ENCODE measurements at regions not wholly inside any gene's neighbourhood (a gene's known extent, or its start where the extent isn't known, plus 50 kb on each side); places are given as distances from the start of the nearest gene placed in this dataset.

DNA sequence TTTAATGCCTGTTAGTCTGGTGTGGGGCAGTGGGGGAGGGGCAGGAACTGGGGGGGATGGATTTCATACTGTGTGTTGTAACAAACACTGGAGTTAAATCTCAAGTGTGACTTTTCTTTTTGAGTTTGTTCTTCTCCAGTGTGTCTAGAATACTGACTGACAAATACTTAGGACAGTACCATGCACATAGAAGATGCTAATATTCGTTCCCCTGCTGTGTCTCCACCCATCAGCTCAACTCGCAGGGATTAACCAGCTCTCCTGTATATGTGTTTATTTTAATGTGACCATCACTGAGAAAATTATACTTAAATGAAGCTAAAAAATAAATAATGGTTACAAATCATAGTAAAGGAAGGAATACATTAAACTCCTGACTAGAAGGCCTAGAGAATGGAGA, 150.9 kb upstream of the E2F8 start:
- Histone ChIP-seq H3K4me3 (no peak overlapping the region), H3K27me3 (no peaks in the 10 kb centered on the region), H3K4me1 (replicated peaks in 1 of 2) (no peaks in the 10 kb centered on the region), H3K36me3 (replicated peaks in 1 of 2) (no peaks in the 10 kb centered on the region), H3K27ac (peak overlapping the region in 1 of 5 donors; percentile 85), H3K9me3 (replicated peaks in 1 of 3) (no peaks in the 10 kb centered on the region)
- TF ChIP-seq, protein P1, sequence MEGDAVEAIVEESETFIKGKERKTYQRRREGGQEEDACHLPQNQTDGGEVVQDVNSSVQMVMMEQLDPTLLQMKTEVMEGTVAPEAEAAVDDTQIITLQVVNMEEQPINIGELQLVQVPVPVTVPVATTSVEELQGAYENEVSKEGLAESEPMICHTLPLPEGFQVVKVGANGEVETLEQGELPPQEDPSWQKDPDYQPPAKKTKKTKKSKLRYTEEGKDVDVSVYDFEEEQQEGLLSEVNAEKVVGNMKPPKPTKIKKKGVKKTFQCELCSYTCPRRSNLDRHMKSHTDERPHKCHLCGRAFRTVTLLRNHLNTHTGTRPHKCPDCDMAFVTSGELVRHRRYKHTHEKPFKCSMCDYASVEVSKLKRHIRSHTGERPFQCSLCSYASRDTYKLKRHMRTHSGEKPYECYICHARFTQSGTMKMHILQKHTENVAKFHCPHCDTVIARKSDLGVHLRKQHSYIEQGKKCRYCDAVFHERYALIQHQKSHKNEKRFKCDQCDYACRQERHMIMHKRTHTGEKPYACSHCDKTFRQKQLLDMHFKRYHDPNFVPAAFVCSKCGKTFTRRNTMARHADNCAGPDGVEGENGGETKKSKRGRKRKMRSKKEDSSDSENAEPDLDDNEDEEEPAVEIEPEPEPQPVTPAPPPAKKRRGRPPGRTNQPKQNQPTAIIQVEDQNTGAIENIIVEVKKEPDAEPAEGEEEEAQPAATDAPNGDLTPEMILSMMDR (IDR thresholded peaks at IDR 0.05) = no peak
- TF ChIP-seq POLR2A (IDR thresholded peaks at IDR 0.05) = no peak
- 78 to 89% (median 83%) methylated on average over 2 of the region's 2 CpGs for WGBS, 4 donors
- no peak for DNase-seq
- intact Hi-C loops (cut with DNase I) = no loop called here

DNA sequence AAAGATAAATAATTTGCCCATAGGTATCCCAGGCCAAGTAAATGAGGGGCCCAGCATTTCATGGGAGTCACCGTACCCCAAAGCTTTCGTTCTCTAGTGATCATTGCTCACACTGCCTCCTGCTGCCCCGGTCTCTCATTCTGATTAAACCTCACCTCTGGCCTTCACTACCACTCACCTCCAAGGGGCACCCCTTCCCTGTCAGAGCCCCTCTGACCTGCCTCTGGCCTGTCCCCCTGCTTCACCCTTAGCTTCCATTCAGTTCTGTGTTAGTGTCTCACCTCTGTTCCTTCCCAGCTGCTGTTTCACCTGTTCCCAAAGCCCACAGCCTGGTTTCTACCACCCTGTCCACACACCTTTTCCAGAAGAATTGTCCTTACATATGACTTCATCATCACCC, 150.3 kb upstream of the E2F8 start:
- WGBS, 4 donors = 62 to 81% (median 68%) methylated on average over 3 of the region's 3 CpGs
- H3K4me1 ChIP-seq (replicated peaks in 1 of 2) = no peaks in the 10 kb centered on the region
- H3K27ac ChIP-seq = peak overlapping the region in 2 of 5 donors; percentile 19 to 85
- DNase-seq = no peak
- TF ChIP-seq, protein P1 (IDR thresholded peaks at IDR 0.05) = no peak
- TF ChIP-seq POLR2A (IDR thresholded peaks at IDR 0.05) = no peak
- H3K9me3 ChIP-seq (replicated peaks in 1 of 3) = no peaks in the 10 kb centered on the region
- no peaks in the 10 kb centered on the region for H3K36me3 ChIP-seq (replicated peaks in 1 of 2)
- H3K27me3 ChIP-seq = no peaks in the 10 kb centered on the region
- no peak overlapping the region for H3K4me3 ChIP-seq
- intact Hi-C loops (cut with DNase I) = no loop called here

DNA sequence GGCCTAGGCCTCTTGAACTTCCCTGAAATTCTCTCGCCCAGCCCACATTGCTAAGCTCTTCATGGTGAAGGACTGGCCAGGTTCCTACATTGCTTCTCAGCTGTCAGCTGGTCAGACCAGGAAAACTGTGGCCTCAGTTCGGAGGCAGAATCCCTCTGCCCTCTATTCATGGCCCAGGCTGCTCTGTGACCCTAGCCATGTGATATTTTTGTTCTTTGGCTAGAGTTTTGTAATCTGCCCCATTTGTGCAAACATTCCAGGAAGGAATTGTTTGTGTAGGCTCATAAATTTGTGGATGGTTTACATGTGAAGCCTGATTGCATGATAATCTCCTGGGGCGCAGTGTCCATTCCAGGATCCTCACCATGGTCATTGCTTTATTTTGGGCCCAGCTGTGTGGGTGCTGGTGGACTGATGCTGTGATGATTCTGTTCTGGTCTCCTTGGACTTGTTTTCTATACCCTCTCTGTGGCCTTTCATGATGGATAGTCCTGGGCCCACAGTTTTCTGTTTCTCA, 149.1 kb upstream of the E2F8 start:
- H3K27ac ChIP-seq = peak overlapping the region in 2 of 5 donors; percentile 19 to 88
- H3K4me3 ChIP-seq = no peak overlapping the region
- WGBS, 4 donors = 59 to 71% (median 66%) methylated on average over 3 of the region's 3 CpGs
- TF ChIP-seq, protein P1 (IDR thresholded peaks at IDR 0.05) = no peak
- no peak for TF ChIP-seq POLR2A (IDR thresholded peaks at IDR 0.05)
- no peaks in the 10 kb centered on the region for H3K36me3 ChIP-seq (replicated peaks in 1 of 2)
- H3K27me3 ChIP-seq = no peaks in the 10 kb centered on the region
- H3K4me1 ChIP-seq (replicated peaks in 1 of 2) = no peaks in the 10 kb centered on the region
- peak in 6 of 7 donors; percentile 26 to 76 (median 48) for DNase-seq
- H3K9me3 ChIP-seq (replicated peaks in 1 of 3) = no peaks in the 10 kb centered on the region
- intact Hi-C loops (cut with DNase I) = no loop called here

DNA sequence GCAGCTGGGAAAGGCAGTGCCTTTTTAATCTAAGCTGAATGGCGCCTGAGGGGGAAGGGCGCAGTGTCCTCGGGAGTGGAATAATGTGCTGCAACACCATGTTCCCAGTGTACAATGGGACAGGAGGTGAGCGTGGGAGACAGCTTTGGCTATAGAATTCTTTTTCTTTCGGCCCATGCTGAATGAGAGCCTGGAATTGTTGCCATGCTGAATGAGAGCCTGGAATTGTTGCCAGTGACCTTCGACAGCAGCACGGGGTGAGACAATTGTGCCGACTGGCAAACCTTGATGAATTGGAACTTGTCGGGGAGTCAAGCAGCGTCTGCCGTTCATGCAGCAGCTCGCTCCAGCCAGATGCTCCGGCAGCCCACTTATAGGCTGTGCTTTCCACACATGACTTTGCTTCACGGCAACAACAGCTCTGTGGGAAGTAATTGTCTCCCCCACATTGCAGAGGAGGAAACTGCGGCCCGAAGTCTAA, 141.4 kb upstream of the E2F8 start:
- Histone ChIP-seq H3K27me3 (peaks cover 4% of the 10 kb centered on the region), H3K27ac (peak overlapping the region in 1 of 5 donors; percentile 42), H3K36me3 (replicated peaks in 1 of 2) (no peaks in the 10 kb centered on the region), H3K4me1 (replicated peaks in 1 of 2) (no peaks in the 10 kb centered on the region), H3K9me3 (replicated peaks in 1 of 3) (no peaks in the 10 kb centered on the region), H3K4me3 (no peak overlapping the region)
- whole genome bisulfite sequencing, 4 donors = 36 to 40% (median 39%) methylated on average over 13 to 16 of the region's 16 CpGs
- intact Hi-C loops (cut with DNase I) = no loop called here
- TF ChIP-seq, protein P1 (IDR thresholded peaks at IDR 0.05) = no peak
- no peak for TF ChIP-seq POLR2A (IDR thresholded peaks at IDR 0.05)
- DNase-seq = peak in 5 of 7 donors; percentile 31 to 56 (median 48)

Measured in adrenal gland (tissue), 9 donors.